NCI-H446 (cell line): ENCODE measurements at regions not wholly inside any gene's neighbourhood (a gene's known extent, or its start where the extent isn't known, plus 50 kb on each side); places are given as distances from the start of the nearest gene placed in this dataset.

ENCODE experiments used
- DNase-seq, 2 experiments: peaks; one replicate each; lab custom pipeline; 2025; lab: John Stamatoyannopoulos, UW

DNA sequence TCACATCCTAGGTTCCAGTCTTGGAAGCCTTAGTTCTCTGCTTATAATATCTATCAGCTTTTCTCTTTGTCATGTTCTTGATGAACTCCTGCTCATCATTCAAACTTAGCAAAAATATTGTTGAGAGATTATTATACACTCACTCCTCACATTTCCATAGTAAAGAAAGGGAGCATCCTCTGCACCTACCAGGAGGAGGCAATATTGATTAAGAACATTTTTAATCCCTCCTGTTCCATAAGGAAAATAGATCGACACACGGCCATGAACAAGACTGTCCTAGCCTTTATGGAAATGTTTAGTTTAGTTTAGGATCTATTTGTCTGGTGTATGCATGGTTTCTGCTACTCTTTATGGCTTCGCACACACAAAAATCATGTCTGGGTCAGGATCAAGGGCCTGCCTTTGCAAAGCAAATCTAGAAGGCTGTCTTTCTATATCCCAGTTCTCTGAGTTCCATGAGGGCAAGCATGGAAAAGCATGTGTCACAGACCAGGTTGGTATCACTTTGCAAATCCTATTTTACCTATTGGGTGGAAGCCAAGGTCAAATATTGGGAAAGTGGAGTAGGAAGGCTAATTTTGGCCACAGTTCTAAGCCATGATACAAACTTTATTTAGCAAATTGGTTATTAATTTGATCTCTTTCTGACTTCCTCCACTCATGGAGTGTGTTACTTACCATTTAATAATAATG lies 164.4 kb downstream of the MDFIC start:
- no peak for DNase-seq

DNA sequence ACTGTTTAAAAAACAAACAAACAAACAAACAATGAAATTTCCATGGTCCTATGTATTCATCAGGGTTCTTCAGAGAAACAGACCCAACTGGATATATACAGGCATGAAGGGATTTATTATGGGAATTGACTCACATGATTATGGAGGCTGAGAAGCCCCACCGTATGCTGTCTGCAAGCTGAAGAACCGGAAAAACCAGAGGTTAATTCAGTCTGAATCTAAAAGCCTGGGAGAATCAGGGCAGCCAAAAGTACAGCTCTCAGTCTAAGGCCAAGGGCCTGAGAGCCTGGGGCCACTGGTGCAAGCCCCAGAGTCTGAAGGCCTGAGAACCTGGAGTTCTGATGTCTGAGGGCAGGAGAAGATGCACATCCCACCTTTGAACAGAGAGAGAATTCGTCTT lies 163.5 kb downstream of the MDFIC start:
- no peak for DNase-seq

DNA sequence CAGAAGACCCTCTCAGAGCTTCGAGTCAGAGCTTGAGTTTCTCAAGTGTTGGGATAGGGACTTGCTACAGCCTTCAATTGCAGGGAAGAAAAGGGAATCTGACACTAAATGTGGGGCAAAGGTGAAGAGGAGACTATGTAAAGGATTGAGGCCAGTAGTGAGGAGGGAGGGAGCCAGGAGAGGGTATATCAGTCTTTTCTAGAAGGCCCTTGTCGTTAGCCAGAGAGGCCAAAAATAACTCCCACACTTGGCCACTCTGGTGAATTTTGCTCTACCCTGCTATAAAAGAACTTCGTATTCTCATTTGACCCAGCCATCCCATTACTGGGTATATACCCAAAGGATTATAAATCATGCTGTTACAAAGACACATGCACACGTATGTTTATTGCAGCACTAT lies 162.0 kb downstream of the MDFIC start:
- DNase-seq: no peak

DNA sequence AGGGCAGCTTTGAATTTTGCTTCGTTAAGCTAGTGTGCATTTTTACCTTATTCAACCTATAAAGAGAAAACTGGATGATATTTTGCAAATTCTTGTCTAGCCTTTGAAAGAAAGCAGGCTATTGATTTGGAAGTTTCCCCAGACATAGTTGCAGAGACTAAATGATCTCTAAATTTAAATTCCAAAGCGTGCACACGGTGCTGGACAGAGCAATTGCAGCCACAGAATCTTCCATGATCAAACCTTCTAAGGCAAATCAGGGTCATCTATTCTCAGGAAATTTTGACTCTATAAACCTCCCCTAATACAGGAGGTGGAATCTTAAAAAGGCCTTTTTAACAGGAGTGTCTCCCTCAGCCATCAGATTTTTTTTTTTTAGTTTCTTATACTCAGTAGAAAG lies 159.9 kb downstream of the MDFIC start:
- no peak for DNase-seq

DNA sequence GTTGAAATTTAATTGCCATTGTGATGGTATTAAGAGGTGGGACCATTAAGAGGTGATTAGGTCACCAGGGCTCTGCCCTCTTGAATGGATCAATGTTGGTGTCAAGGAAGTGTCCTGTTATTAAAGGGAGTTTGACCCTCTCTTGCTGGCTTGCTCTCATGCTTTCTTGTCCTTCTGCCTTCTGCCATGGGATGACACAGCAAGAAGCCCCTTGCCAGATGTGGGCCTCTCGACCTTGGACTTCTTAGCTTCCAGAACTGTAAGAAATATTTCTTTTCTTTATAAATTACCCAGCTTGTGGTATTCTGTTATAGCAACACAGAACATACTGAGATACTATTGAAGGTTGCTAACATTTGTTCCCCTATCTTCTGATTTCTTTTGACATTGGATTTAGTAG lies 157.0 kb downstream of the MDFIC start:
- DNase-seq: no peak

DNA sequence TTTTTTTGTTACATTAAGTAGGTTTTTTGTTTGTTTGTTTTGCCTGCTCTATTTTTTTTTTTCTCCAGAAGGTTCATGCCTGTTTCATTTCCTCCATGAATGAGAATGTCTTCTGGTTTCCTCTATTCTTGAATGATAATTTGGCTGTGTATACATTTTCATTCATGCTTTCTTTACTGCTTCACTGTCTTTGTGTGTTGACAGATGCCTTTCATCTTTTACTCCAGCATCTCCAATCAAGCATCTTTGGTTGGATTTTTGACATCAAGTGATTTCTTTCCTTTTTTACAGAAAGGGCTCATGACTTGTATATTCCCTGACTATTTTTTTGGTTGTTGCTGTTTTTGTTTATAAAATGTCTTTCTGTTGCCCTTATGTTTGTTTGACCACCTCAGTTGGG lies 156.5 kb downstream of the MDFIC start:
- DNase-seq: no peak

DNA sequence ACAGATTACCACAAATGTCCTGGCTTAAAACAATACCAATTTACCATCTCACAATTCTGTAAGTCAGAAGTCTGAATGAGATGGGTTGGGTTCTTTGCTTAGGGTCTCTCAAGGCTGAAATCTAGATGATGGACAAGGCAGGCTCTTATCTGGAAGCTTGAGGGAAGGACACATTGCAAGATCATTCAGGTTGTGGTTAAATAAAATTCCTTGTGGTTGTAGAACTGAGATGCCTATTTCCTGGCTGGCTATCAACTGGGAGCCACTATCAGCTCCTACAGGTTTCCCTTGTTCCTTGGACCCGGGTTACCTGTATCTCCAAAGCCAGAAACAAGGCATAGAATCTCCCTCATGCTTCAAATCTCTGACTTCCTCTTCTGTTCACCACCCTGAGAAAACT lies 148.4 kb downstream of the MDFIC start:
- DNase-seq: no peak
